ENCODE measurements at regions not wholly inside any gene's neighbourhood (a gene's known extent, or its start where the extent isn't known, plus 50 kb on each side); places are given as distances from the start of the nearest gene placed in this dataset.
A peak's percentile ranks its signal among the peaks of the same experiment; 100 is the strongest.

- DNase-seq: no peak
Measured at GRCh38 chr3:65107174-65107573, 419.4 kb upstream of the ADAMTS9 start.

GRCh38 chr3:65101450-65101849 lies 413.6 kb upstream of the ADAMTS9 start:
- DNase-seq: no peak

- no peak for DNase-seq
Measured at GRCh38 chr3:65098400-65098799, 410.6 kb upstream of the ADAMTS9 start.

- DNase-seq: no peak
Measured at GRCh38 chr3:65096110-65096745, 408.4 kb upstream of the ADAMTS9 start.

- DNase-seq: no peak
Measured at GRCh38 chr3:65094723-65095122, 406.9 kb upstream of the ADAMTS9 start.

- no peak for DNase-seq
Measured at GRCh38 chr3:65093641-65094040, 405.8 kb upstream of the ADAMTS9 start.

GRCh38 chr3:65091565-65091964 lies 403.8 kb upstream of the ADAMTS9 start:
- DNase-seq: no peak

GRCh38 chr3:65083240-65083639 lies 395.4 kb upstream of the ADAMTS9 start:
- DNase-seq: no peak

- DNase-seq: no peak
Measured at GRCh38 chr3:65081536-65081935, 393.7 kb upstream of the ADAMTS9 start.

GRCh38 chr3:65080432-65080831 lies 392.6 kb upstream of the ADAMTS9 start:
- DNase-seq: no peak

GRCh38 chr3:65079560-65079959 lies 391.8 kb upstream of the ADAMTS9 start:
- no peak for DNase-seq

- no peak for DNase-seq
Measured at GRCh38 chr3:65078748-65079147, 390.9 kb upstream of the ADAMTS9 start.

- no peak for DNase-seq
Measured at GRCh38 chr3:65077124-65077523, 389.3 kb upstream of the ADAMTS9 start.

GRCh38 chr3:65070968-65071367 lies 383.2 kb upstream of the ADAMTS9 start:
- DNase-seq: no peak

- no peak for DNase-seq
Measured at GRCh38 chr3:65060904-65061303, 373.1 kb upstream of the ADAMTS9 start.

GRCh38 chr3:65052101-65052500 lies 364.3 kb upstream of the ADAMTS9 start:
- DNase-seq: peak; percentile 65

GRCh38 chr3:65048151-65048550 lies 360.4 kb upstream of the ADAMTS9 start:
- DNase-seq: no peak

- no peak for DNase-seq
Measured at GRCh38 chr3:65045138-65045537, 357.3 kb upstream of the ADAMTS9 start.

GRCh38 chr3:65044401-65044800 lies 356.6 kb upstream of the ADAMTS9 start:
- no peak for DNase-seq

- DNase-seq: no peak
Measured at GRCh38 chr3:65042675-65043074, 354.9 kb upstream of the ADAMTS9 start.

GRCh38 chr3:65039754-65040210 lies 352.0 kb upstream of the ADAMTS9 start:
- peak; percentile 99 for DNase-seq

- DNase-seq: no peak
Measured at GRCh38 chr3:65037861-65038260, 350.1 kb upstream of the ADAMTS9 start.

- DNase-seq: no peak
Measured at GRCh38 chr3:65035246-65035645, 347.4 kb upstream of the ADAMTS9 start.

- peak; percentile 60 for DNase-seq
Measured at GRCh38 chr3:65033576-65033975, 345.8 kb upstream of the ADAMTS9 start.

GRCh38 chr3:65030847-65031463 lies 343.2 kb upstream of the ADAMTS9 start:
- peak; percentile 90 for DNase-seq
